ENCODE measurements at regions not wholly inside any gene's neighbourhood (a gene's known extent, or its start where the extent isn't known, plus 50 kb on each side); places are given as distances from the start of the nearest gene placed in this dataset.

DNA sequence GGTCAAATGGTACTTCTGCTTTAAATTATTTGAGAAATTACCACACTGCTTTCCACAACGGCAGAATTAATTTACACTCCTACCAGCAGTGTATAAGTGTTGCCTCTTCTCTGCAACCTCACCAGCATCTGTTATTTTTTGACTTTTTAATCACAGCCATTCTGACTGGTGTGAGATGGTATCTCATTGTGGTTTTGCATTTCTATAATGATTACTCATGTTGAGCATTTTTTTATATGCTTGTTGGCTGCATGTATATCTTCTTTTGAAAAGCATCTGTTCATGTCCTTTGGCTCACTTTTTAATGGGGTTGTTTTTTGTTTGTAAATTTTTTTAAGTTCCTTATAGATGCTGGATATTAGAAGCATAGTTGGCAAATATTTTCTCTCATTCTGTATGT lies 446.7 kb downstream of the PMP22 start:
- TF ChIP-seq, protein P1, sequence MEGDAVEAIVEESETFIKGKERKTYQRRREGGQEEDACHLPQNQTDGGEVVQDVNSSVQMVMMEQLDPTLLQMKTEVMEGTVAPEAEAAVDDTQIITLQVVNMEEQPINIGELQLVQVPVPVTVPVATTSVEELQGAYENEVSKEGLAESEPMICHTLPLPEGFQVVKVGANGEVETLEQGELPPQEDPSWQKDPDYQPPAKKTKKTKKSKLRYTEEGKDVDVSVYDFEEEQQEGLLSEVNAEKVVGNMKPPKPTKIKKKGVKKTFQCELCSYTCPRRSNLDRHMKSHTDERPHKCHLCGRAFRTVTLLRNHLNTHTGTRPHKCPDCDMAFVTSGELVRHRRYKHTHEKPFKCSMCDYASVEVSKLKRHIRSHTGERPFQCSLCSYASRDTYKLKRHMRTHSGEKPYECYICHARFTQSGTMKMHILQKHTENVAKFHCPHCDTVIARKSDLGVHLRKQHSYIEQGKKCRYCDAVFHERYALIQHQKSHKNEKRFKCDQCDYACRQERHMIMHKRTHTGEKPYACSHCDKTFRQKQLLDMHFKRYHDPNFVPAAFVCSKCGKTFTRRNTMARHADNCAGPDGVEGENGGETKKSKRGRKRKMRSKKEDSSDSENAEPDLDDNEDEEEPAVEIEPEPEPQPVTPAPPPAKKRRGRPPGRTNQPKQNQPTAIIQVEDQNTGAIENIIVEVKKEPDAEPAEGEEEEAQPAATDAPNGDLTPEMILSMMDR (IDR thresholded peaks at IDR 0.05), result no peak
- TF ChIP-seq EP300 (IDR thresholded peaks at IDR 0.05) (no peak), POLR2AphosphoS5 (IDR thresholded peaks at IDR 0.05) (no peak), POLR2A (IDR thresholded peaks at IDR 0.05) (no peak)
